ENCODE measurements at regions not wholly inside any gene's neighbourhood (a gene's known extent, or its start where the extent isn't known, plus 50 kb on each side); places are given as distances from the start of the nearest gene placed in this dataset.

DNA sequence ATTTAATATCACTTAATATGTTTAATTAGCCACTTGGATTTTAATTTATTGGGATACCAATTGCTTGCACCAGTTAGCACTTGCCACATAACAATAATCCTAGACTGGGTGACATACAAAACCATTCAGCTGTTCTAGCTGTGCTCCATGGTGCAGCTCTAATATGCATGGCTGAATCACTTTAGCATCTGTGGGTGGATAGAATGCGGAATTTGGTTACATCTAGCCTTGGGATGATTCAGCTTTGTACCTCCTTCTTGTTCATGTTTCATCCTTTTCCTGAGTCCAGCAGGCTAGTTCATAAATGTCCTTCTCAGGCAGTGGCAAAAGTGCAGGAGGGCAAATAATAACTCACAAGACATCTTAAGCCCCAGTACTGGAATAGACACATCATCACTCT is 1263.0 kb downstream of the LRFN5 start:
- DNase-seq, result no peak

DNA sequence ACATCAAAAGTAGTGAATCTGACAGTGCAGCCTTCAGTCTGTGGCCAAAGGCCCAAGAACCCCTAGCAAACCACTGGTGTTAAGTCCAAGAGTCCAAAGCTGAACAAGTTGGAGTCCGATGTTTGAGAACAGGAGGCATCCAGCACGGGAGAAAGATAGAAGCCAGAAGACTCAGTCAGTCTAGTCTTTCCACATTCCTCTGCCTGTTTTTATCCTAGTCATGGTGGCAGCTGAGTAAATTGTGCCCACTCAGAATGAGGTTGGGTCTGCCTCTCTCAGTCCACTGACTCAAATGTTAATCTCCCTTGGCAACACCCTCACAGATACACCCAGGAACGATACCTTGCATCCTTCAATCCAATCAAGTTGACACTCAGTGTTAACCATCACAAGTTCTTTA is 1255.4 kb downstream of the LRFN5 start:
- DNase-seq, result no peak

- no peak for DNase-seq
These were observed 1253.7 kb downstream of the LRFN5 start for GRCh38 chr14:42860371-42860770.

DNA sequence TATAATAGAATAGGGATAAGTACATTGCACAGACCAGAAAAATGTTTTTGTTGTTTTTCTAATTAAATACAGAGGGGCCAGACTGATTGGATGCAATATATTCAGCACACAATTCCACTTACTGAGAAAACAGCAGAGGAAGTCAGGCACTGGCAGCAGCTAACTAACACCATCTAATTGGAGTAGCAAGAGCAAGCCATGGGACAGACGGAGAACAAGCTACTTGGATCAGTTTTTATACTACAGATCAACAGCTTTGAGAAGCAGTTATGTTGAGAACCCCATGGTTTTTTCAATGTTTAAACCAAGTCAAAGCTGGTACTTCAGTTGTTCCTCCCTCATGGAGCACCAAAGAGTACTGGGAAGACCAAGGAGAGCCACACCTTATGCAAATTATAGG is 1249.4 kb downstream of the LRFN5 start:
- DNase-seq, result no peak

- DNase-seq, result no peak
These were observed 1248.4 kb downstream of the LRFN5 start for GRCh38 chr14:42855085-42855484.

DNA sequence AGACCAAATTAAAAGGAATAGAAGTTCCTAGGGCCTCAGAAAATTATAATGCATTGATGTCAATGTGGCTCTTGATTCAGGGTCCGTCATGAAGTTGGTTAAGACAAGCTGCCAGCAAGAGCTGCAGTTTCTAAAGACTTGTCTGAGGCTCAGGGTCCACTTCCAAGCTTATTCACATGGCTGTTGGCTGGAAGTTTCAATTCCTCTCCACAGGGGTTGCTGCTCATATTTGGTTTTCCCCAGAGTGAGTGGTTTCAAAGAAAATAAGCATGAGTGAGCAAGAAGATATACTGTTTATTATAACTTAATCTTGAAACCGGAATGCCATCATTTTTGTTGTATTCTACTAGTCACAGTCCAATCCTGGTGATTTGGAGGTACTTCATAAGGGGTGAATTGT is 1247.4 kb downstream of the LRFN5 start:
- no peak for DNase-seq

GRCh38 chr14:42848652-42849051 is 1242.0 kb downstream of the LRFN5 start:
- no peak for DNase-seq

DNA sequence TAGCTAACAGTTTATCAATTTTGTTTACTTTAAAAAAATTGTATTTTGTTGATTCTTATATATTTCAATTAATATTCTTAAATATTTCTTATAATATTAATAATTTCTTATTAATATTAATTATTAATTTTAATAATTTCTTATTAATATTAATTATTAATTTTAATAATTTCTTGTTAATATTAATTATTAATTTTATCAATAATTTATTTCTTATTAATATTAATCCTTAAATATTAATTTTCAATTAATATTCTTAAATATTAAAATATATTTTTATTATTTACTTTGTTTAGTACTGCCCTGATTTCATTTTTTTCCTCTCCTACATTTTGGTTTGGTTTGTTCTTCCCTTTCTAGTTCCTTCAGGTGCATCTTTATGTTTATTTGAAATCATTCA is 1208.1 kb downstream of the LRFN5 start:
- DNase-seq, result no peak

- no peak for DNase-seq
These were observed 1200.2 kb downstream of the LRFN5 start for GRCh38 chr14:42806909-42807315.

GRCh38 chr14:42804141-42804540 is 1197.5 kb downstream of the LRFN5 start:
- no peak for DNase-seq

DNA sequence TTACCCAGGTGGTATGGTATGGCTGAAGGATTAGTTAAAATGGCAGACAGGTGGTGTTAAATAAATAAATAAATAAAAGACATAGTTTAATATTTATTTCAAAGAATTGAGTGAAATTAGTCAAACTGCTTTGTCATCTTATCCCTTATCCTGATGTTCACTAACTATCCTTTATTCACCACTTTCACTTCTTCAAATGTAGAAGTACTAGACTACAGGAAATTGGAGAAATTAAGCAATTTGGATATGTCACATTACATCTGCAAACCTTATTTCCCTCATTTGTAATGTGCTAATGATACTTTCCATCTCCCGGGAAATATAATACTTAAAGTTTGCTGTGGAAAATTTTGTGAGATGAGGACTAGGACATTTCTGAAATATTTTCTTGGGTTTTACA is 1195.7 kb downstream of the LRFN5 start:
- DNase-seq, result no peak

- DNase-seq, result no peak
These were observed 1185.5 kb downstream of the LRFN5 start for GRCh38 chr14:42792166-42792565.

DNA sequence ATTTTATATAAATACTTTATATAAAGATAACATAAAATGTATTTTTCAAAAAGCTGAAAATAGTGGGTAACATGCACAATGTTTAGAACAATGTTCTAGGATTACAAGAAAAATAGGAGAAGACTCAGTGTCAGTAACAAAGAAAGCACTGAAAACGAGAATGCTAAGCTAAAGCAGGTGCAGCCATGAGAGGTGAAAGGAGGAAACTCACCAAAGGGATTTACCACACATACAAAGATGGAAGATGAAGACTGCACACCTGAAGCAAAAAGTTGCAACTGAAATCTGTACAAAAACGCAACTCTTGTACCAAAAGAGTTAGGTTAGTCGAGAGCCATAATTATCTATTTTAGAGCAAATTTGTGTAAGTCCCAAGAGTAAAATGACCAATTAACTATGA is 1176.1 kb downstream of the LRFN5 start:
- DNase-seq, result no peak

DNA sequence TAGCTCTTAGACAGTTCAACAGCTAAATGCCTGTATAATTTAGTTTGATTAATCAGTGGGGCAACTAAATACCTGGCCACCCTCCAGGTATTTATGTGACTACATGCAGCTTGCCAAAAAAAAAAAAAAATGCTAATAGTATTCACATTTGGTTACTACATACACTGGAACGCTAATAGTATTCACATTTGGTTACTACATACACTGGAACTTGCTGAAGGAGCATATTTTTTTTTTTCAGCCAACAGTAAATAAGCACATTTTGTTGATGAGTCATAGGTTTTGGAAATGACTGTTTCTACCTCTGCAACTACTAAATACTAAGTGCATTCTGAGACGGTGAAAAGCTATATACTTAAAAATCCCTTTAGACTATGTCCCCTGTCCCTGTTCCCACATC is 1172.3 kb downstream of the LRFN5 start:
- no peak for DNase-seq

GRCh38 chr14:42750771-42751170 is 1144.1 kb downstream of the LRFN5 start:
- DNase-seq, result no peak

DNA sequence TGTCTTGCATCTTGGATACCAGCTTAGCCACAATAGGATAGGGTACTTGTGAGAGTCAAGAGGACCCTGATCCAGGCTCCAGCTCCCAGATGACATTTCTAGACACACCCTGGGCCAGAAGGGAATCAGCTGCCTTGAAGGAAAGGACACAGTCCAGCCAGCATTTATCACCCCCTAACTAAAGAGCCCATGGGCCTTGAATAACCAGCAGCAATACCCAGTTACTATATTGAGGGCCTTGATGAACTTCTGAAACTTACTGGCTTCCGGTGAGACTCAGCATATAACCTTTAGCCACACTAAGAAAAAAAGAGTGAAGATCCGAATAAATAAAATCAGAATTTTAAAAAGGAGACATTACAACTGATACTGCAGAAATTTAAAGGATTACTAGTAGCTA is 1135.4 kb downstream of the LRFN5 start:
- no peak for DNase-seq

DNA sequence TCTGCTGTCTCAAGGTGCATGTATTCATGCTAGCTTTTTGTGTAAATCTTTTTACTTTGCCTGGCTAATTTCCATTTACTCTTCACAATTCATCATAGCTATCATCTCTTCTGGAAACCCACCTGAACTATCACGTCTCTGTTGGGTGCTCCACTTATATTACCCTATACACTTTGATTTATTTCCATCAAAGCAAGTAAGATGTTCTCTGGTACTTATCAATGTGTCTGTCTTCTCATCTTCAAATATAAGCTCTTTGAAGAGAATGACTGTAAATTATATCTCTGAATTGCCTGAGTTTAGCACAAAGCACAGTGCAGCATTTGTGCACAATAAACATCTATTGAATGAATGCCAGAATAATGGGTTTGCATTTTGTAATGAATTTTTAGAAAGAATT is 1129.7 kb downstream of the LRFN5 start:
- no peak for DNase-seq

DNA sequence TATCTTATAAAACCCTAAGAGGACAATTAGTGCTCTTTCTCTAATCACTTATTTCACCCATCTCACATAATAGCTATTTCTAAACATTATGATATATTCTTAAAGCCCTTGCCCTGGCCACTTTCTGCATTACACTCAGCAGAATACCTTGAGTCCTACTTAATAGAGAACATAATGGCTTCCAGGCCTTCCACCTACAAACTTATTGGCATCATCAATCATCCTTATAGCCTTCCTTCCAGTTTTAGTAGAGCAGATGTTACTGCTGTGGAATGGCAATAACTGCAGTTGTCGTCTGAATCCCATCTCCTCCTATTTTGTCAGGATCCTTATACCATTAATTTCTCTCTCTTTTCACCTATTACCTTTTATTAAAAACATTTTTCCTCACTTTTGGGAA is 1127.4 kb downstream of the LRFN5 start:
- no peak for DNase-seq

- no peak for DNase-seq
These were observed 1125.3 kb downstream of the LRFN5 start for GRCh38 chr14:42732005-42732404.

DNA sequence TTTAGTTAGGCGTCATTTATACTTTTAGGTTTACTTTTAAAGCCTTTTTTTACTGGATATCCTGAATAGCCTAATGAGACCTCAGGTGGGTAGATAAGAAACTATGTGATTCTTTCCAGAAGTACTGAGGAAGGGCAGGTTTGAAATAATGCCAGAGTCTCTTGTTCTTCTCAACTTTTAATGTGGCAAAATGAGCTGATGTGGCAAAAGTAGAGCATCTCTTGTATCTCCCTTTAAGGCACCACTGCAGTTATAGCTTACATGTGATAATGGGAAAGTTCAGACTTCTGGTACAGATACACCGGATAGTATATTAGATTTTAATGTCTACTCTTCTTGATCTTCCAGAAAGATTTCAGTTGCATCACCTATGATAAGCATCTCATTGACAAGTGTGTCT is 1124.8 kb downstream of the LRFN5 start:
- no peak for DNase-seq

- DNase-seq, result no peak
These were observed 1123.0 kb downstream of the LRFN5 start for GRCh38 chr14:42729681-42730080.

GRCh38 chr14:42719391-42719790 is 1112.7 kb downstream of the LRFN5 start:
- no peak for DNase-seq

DNA sequence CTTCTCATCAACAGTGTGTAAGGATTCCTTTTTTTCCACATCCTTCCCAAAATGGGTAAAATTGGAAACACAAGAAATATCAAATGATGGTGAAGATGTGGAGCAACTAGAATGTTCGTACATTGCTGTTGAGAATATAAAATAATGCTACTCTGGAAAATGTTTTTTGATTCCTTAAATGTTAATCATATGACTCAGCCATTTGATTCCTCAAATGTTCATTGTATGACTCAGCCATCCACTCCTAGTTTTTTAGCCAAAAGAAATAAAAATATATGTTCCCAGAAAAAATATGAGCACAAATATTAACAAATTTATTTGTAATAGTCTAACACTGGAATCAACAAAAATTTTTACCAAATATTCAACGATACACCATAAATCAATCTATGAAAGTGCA is 1108.6 kb downstream of the LRFN5 start:
- DNase-seq, result no peak

- no peak for DNase-seq
These were observed 1103.4 kb downstream of the LRFN5 start for GRCh38 chr14:42710071-42710470.

DNA sequence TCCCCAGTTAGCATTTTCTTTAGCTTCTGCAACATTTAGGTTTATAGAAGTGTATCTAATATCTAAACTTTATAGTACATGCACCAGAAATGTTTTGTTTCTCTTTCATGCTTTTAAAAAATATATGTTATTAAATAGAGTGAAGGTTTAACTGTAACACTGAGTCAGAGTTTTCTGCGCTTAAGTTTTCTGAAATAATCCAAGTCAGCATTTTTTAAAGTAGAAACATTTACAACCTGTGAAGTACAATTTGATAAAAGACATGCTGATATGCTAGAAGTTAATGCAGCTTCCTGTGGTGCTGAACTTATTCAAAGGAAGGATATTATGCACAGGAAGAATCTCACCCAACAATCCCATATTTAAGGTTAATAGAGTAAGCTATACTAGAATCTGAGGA is 1096.8 kb downstream of the LRFN5 start:
- no peak for DNase-seq

- no peak for DNase-seq
These were observed 1080.7 kb downstream of the LRFN5 start for GRCh38 chr14:42687421-42687820.
